B cell (primary cell): ENCODE measurements at regions not wholly inside any gene's neighbourhood (a gene's known extent, or its start where the extent isn't known, plus 50 kb on each side); places are given as distances from the start of the nearest gene placed in this dataset.

Source experiments
- ATAC-seq: fragments of 200-7000 bp; cut with Tn5 transposase; one replicate; pipeline ENCODE4 v1.10.0; 2021; ENCODE audit warnings: low read depth, mild to moderate bottlenecking, moderate number of reproducible peaks, moderate library complexity
- CTCF ChIA-PET: fragments of 350-600 bp; sonication (Branson Sonifier 250); formaldehyde crosslinking; loops from one replicate; lab custom pipeline; 2021; ENCODE audit warnings: antibody characterized with exemption, inconsistent platforms; lab: Charles Lee
- POLR2A ChIA-PET: fragments of 350-600 bp; sonication (Branson Sonifier 250); formaldehyde crosslinking; loops from one replicate; lab custom pipeline; 2021; ENCODE audit warnings: antibody characterized with exemption; lab: Charles Lee
- DNase-seq: peaks from one replicate; pipeline ENCODE4 v3.0.0; 2013
- H2AFZ ChIP-seq: 2 replicates; pipeline ENCODE4 v1.6.1; 2012; ENCODE audit warnings: mild to moderate bottlenecking, low read depth, low read length; ENCODE audit not compliant: insufficient read depth, poor library complexity, severe bottlenecking
- H3K27ac ChIP-seq, 2 donors: 1 replicate in 1 of 2; 2 replicates in 1 of 2; pipeline ENCODE4 v1.5.1; 2012 to 2013; ENCODE audit warnings: low read length in 2 of 2, mild to moderate bottlenecking in 2 of 2, moderate library complexity in 1 of 2
- H3K27me3 ChIP-seq, 4 experiments: fragments of 200-600 bp in 1 of 4; sonication (generic) in 1 of 4; replicated peaks in 1 of 4; 1 replicate in 2 of 4; 2 replicates in 2 of 4; pipeline versions ENCODE4 v1.6.1 to v1.7.0; 2013 to 2016; ENCODE audit warnings: low read length in 3 of 4, mild to moderate bottlenecking in 2 of 4, mixed read lengths in 1 of 4, moderate library complexity in 1 of 4; ENCODE audit not compliant: insufficient read depth in 4 of 4, control insufficient read depth in 3 of 4; ENCODE audit errors: control extremely low read depth in 1 of 4
- H3K36me3 ChIP-seq, 2 experiments: replicated peaks in 1 of 2; 1 replicate in 1 of 2; 2 replicates in 1 of 2; pipeline versions ENCODE4 v1.6.1 to v1.7.1; 2013; ENCODE audit warnings: low read length in 1 of 2; ENCODE audit not compliant: insufficient read depth in 2 of 2, control insufficient read depth in 1 of 2; ENCODE audit errors: control extremely low read depth in 1 of 2, extremely low read depth in 1 of 2
- H3K4me1 ChIP-seq, 2 donors: fragments of 200-600 bp in 1 of 2; sonication (generic) in 1 of 2; 1 replicate in 1 of 2; 2 replicates in 1 of 2; pipeline versions ENCODE4 v1.5.1 to v1.6.1; 2013 to 2017; ENCODE audit warnings: low read length in 2 of 2; ENCODE audit not compliant: control insufficient read depth in 2 of 2, insufficient read depth in 2 of 2
- H3K4me2 ChIP-seq: replicated peaks from 2 replicates; pipeline ENCODE3; 2012; ENCODE audit warnings: mild to moderate bottlenecking, low read depth, low read length; ENCODE audit not compliant: poor library complexity, severe bottlenecking
- H3K4me3 ChIP-seq, 5 experiments: fragments of 200-600 bp in 1 of 5; sonication (generic) in 1 of 5; 1 replicate in 3 of 5; 2 replicates in 2 of 5; pipeline versions ENCODE4 v1.5.1 to v1.7.0; 2011 to 2016; ENCODE audit warnings: low read length in 4 of 5, mild to moderate bottlenecking in 4 of 5, low read depth in 2 of 5, control low read depth in 1 of 5, moderate library complexity in 1 of 5; ENCODE audit not compliant: insufficient read depth in 1 of 5; ENCODE audit errors: control extremely low read depth in 1 of 5, extremely low read depth in 1 of 5
- H3K79me2 ChIP-seq: fragments of 200-600 bp; sonication (generic); one replicate; pipeline ENCODE4 v1.6.0; 2016; ENCODE audit warnings: low read length; ENCODE audit not compliant: control insufficient read depth, insufficient read depth
- H3K9ac ChIP-seq: fragments of 200-600 bp; sonication (generic); 2 replicates; pipeline ENCODE4 v1.6.1; 2017; ENCODE audit warnings: mild to moderate bottlenecking, low read length, moderate library complexity
- H3K9me3 ChIP-seq, 3 donors: one replicate each; pipeline versions ENCODE4 v1.6.1 to v1.7.1; 2013; ENCODE audit warnings: low read length in 2 of 3; ENCODE audit not compliant: control insufficient read depth in 2 of 3, insufficient read depth in 1 of 3; ENCODE audit errors: control extremely low read depth in 1 of 3
- H4K20me1 ChIP-seq: 2 replicates; pipeline ENCODE4 v1.6.0; 2012; ENCODE audit warnings: mild to moderate bottlenecking, low read length; ENCODE audit not compliant: insufficient read depth, control insufficient read depth, poor library complexity, severe bottlenecking
- H3K27ac Mint-ChIP-seq: one replicate; pipeline ENCODE4 v1.8.0; 2021; ENCODE audit warnings: mixed read lengths
- H3K27me3 Mint-ChIP-seq: one replicate; pipeline ENCODE4 v1.8.0; 2021; ENCODE audit warnings: mixed read lengths
- H3K4me1 Mint-ChIP-seq: one replicate; pipeline ENCODE4 v1.8.0; 2021; ENCODE audit warnings: mixed read lengths
- H3K4me3 Mint-ChIP-seq: one replicate; pipeline ENCODE4 v1.8.0; 2021; ENCODE audit warnings: mixed read lengths
- H3K9me3 Mint-ChIP-seq: one replicate; pipeline ENCODE4 v1.8.0; 2022; ENCODE audit warnings: mixed read lengths; ENCODE audit not compliant: insufficient read depth
- CTCF ChIP-seq: fragments of 200-600 bp; IDR thresholded peaks from one replicate; pipeline ENCODE4 v1.8.0; 2022; ENCODE audit warnings: antibody characterized with exemption, mild to moderate bottlenecking
- EZH2 ChIP-seq: IDR thresholded peaks from 2 replicates; pipeline ENCODE4 v1.6.1; 2012; ENCODE audit warnings: borderline replicate concordance, low read depth, mild to moderate bottlenecking, moderate library complexity, low read length; ENCODE audit not compliant: insufficient read depth, poor library complexity, severe bottlenecking
- WGBS: methylation state at CpG from one replicate; pipeline ENCODE4 v1.1.5; 2013; ENCODE audit warnings: missing lambda C conversion rate; ENCODE audit not compliant: insufficient coverage; 5-methylcytosine and 5-hydroxymethylcytosine counted together
- intact Hi-C: fragments of 100-400 bp; cut with micrococcal nuclease; formaldehyde crosslinking; loops from one replicate; pipeline ENCODE4 v1.10.0; 2022

GRCh38 chr2:225289659-225290058, 109.9 kb upstream of the NYAP2 start:
- Mint-ChIP-seq H3K9me3 (no peaks in the 10 kb centered on the region), H3K4me1 (no peaks in the 10 kb centered on the region), H3K4me3 (no peak overlapping the region), H3K27me3 (peaks cover 3% of the 10 kb centered on the region), H3K27ac (no peak overlapping the region)
- Histone ChIP-seq H3K4me2 (no peak overlapping the region), H3K27ac (no peak overlapping the region), H2AFZ (no peak overlapping the region), H3K4me1 (no peaks in the 10 kb centered on the region), H3K36me3 (no peaks in the 10 kb centered on the region), H4K20me1 (no peaks in the 10 kb centered on the region), H3K27me3 (peaks cover 0 to 2% (median under 1%) of the 10 kb centered on the region in 4 experiments), H3K9ac (no peak overlapping the region), H3K79me2 (no peaks in the 10 kb centered on the region), H3K9me3 (no peaks in the 10 kb centered on the region), H3K4me3 (no peak overlapping the region)
- DNase-seq, result no peak
- TF ChIP-seq EZH2 (no peak), CTCF (no peak)
- WGBS, result 89% methylated on average over 1 of the region's 2 CpGs
- intact Hi-C loops, result no loop called here
- ChIA-PET CTCF (no interaction called here), POLR2A (no interaction called here)
- no peak for ATAC-seq

DNA sequence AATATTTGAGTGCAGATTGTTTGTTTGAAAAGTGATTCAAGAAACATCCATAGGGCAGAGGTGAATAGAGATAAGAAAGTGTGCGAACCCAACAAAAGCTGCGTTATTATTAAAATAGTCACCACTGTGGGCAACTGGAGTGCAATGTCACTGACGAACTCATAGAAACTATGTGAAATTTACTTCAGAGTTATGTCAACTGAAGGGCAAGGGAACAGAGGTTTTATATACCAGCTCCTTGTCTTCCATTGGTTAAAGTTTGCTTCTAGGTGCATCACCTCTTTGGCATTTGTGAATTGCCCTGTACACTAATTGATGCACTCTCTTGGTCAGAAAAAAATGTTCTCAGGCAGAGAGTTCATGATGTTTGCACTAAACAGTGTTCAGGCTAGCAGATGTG, 110.5 kb upstream of the NYAP2 start:
- H3K27me3 ChIP-seq, result peaks cover 0 to 2% (median under 1%) of the 10 kb centered on the region in 4 experiments
- ChIA-PET CTCF (no interaction called here), POLR2A (no interaction called here)
- no peak overlapping the region for H3K27ac ChIP-seq
- no peak overlapping the region for H3K9ac ChIP-seq
- TF ChIP-seq CTCF (no peak), EZH2 (no peak)
- ATAC-seq, result no peak
- H3K27ac Mint-ChIP-seq, result no peak overlapping the region
- H3K4me3 ChIP-seq, result no peak overlapping the region
- WGBS, result 96% methylated on average over 3 of the region's 3 CpGs
- no peaks in the 10 kb centered on the region for H3K9me3 ChIP-seq
- H3K36me3 ChIP-seq, result no peaks in the 10 kb centered on the region
- H3K79me2 ChIP-seq, result no peaks in the 10 kb centered on the region
- peaks cover 3% of the 10 kb centered on the region for H3K27me3 Mint-ChIP-seq
- DNase-seq, result no peak
- no peaks in the 10 kb centered on the region for H3K9me3 Mint-ChIP-seq
- H3K4me3 Mint-ChIP-seq, result no peak overlapping the region
- H2AFZ ChIP-seq, result no peak overlapping the region
- no peaks in the 10 kb centered on the region for H4K20me1 ChIP-seq
- H3K4me2 ChIP-seq, result no peak overlapping the region
- H3K4me1 Mint-ChIP-seq, result no peaks in the 10 kb centered on the region
- intact Hi-C loops, result no loop called here
- H3K4me1 ChIP-seq, result no peaks in the 10 kb centered on the region
